ENCODE measurements at regions not wholly inside any gene's neighbourhood (a gene's known extent, or its start where the extent isn't known, plus 50 kb on each side); places are given as distances from the start of the nearest gene placed in this dataset.

DNA sequence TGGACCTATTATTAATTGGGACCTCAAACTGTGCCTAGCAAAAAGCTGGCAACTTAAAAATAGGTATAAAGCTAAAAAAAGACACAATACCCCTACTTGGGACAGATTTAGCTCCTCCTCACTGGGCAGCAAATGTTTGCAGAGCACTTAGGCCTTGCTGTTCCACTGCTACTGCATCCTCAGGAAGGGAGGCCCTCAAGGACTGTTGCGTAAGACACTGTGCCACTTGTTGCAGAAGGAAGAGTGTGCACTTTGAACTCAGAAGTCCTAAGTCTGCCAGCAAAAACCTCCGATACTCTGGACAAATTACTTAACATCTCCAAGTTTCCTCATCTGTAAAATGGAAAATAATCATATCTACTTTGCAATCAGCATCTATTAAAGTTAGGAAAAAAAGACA, 322.9 kb downstream of the BARHL2 start:
- H3K9me3 ChIP-seq (ENCODE audit: control insufficient read depth, low read length), result no peaks in the 10 kb centered on the region
- DNase-seq, result no peak
- intact Hi-C loops (cut with DNase I), result no loop called here

DNA sequence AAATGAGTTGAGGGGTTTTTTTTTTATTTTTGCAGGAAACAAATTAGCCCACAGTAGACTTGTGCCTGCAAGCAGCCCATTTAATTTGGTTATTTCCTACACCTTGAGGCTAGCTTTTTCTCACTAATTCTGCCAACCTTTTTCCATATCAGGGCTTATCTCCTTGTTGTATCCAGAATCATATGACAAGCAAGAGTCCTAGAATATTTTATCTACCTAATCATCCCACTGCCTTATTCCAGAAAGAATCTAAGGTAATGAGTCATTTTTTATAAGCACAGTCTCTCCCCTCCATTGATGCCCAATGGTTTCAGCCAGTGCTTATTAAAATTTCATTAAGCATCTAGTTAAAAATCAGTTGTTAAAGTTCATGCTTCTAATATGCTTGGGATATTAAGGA, 324.1 kb downstream of the BARHL2 start:
- no peak overlapping the region for H3K27ac ChIP-seq (ENCODE audit: low read depth in 1 of 2, low read length in 2 of 2)
- ATAC-seq (ENCODE audit: low FRiP score) (no peak), DNase-seq (no peak)
- H3K4me3 ChIP-seq (ENCODE audit: low read length in 2 of 2), result no peak overlapping the region
- H3K4me1 ChIP-seq (ENCODE audit: control insufficient read depth in 1 of 2, insufficient read depth in 2 of 2, low read length in 2 of 2), result peaks cover 0 to 6% of the 10 kb centered on the region in 2 donors
- intact Hi-C loops (cut with DNase I), result no loop called here
- H3K9me3 ChIP-seq (ENCODE audit: control insufficient read depth, low read length), result no peaks in the 10 kb centered on the region
- H3K36me3 ChIP-seq (ENCODE audit: control insufficient read depth in 1 of 2, insufficient read depth in 2 of 2, low read length in 1 of 2), result no peaks in the 10 kb centered on the region
- no peaks in the 10 kb centered on the region for H3K27me3 ChIP-seq (ENCODE audit: control insufficient read depth in 1 of 2, insufficient read depth in 2 of 2, low read length in 1 of 2)

More for the DNA sequence above, 322.9 kb downstream of the BARHL2 start:
- no peak for ATAC-seq (ENCODE audit: low FRiP score)
- 94 to 100% methylated on average over 2 of the region's 2 CpGs for WGBS, 2 donors
- Histone ChIP-seq H3K36me3 (ENCODE audit: control insufficient read depth in 1 of 2, insufficient read depth in 2 of 2, low read length in 1 of 2) (no peaks in the 10 kb centered on the region), H3K4me3 (ENCODE audit: low read length in 2 of 2) (no peak overlapping the region), H3K27ac (ENCODE audit: low read depth in 1 of 2, low read length in 2 of 2) (no peak overlapping the region), H3K4me1 (ENCODE audit: control insufficient read depth in 1 of 2, insufficient read depth in 2 of 2, low read length in 2 of 2) (peaks cover 0 to 3% of the 10 kb centered on the region in 2 donors), H3K27me3 (ENCODE audit: control insufficient read depth in 1 of 2, insufficient read depth in 2 of 2, low read length in 1 of 2) (no peaks in the 10 kb centered on the region)

DNA sequence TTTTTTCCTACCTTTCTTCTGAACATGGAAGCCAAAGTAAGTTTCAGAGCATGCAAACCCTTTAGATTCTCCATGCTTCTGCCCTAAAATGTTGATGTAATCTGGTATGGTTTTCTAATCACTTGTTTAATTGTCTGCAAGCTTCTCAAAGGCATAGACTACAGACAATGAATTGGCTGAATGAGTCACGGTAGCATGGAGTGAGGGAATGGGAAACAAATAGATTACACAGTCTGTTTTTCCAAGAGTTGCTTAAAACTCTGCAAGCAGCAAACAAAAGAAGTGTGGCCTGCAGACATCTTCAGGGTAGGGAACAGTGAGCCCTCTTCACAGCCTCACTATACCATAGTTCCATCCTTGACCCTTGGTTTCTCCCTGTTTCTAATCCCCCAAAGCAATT, 326.0 kb downstream of the BARHL2 start:
- Histone ChIP-seq H3K27ac (ENCODE audit: low read depth in 1 of 2, low read length in 2 of 2) (no peak overlapping the region), H3K9me3 (ENCODE audit: control insufficient read depth, low read length) (no peaks in the 10 kb centered on the region), H3K36me3 (ENCODE audit: control insufficient read depth in 1 of 2, insufficient read depth in 2 of 2, low read length in 1 of 2) (no peaks in the 10 kb centered on the region), H3K4me3 (ENCODE audit: low read length in 2 of 2) (no peak overlapping the region), H3K4me1 (ENCODE audit: control insufficient read depth in 1 of 2, insufficient read depth in 2 of 2, low read length in 2 of 2) (peaks cover 0 to 6% of the 10 kb centered on the region in 2 donors), H3K27me3 (ENCODE audit: control insufficient read depth in 1 of 2, insufficient read depth in 2 of 2, low read length in 1 of 2) (no peaks in the 10 kb centered on the region)
- ATAC-seq (ENCODE audit: low FRiP score) (no peak), DNase-seq (no peak)
- 78 to 86% methylated on average over 1 of the region's 1 CpG for WGBS, 2 donors
- intact Hi-C loops (cut with DNase I), result no loop called here

DNA sequence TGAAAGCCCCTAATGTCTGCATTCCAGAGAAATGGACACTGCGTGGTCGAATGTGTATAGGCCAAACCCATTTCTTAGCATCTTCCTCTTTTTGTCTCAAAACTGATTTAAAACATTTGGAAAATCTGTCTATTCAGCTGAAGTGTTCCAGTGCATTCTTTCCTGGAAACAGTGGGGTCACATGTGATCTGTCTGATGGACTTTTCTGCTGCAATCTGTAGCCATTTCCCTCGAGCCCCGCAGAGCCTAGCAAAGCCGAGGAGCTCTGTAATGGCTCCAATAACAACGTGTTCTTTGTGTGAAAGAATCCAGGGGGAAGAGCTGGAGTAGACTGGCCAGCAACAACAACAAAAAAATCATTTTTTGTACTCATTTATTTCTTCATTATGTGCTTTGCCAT, 329.3 kb downstream of the BARHL2 start:
- peaks cover 2 to 4% of the 10 kb centered on the region in 2 donors for H3K4me1 ChIP-seq (ENCODE audit: control insufficient read depth in 1 of 2, insufficient read depth in 2 of 2, low read length in 2 of 2)
- ATAC-seq (ENCODE audit: low FRiP score) (peak; percentile 52), DNase-seq (peak in 1 of 2 donors; percentile 59)
- WGBS, 2 donors, result 25 to 26% methylated on average over 6 of the region's 6 CpGs
- no peaks in the 10 kb centered on the region for H3K9me3 ChIP-seq (ENCODE audit: control insufficient read depth, low read length)
- no peak overlapping the region for H3K4me3 ChIP-seq (ENCODE audit: low read length in 2 of 2)
- H3K36me3 ChIP-seq (ENCODE audit: control insufficient read depth in 1 of 2, insufficient read depth in 2 of 2, low read length in 1 of 2), result no peaks in the 10 kb centered on the region
- H3K27me3 ChIP-seq (ENCODE audit: control insufficient read depth in 1 of 2, insufficient read depth in 2 of 2, low read length in 1 of 2), result no peaks in the 10 kb centered on the region
- peak overlapping the region; percentile 57 to 89 for H3K27ac ChIP-seq (ENCODE audit: low read depth in 1 of 2, low read length in 2 of 2)
- intact Hi-C loops (cut with DNase I), result loop anchor here in 1 of 2 donors (5.0 kb wide), 2 partner anchors 126 to 174 kb away; no protein-coding TSS in a partner anchor

DNA sequence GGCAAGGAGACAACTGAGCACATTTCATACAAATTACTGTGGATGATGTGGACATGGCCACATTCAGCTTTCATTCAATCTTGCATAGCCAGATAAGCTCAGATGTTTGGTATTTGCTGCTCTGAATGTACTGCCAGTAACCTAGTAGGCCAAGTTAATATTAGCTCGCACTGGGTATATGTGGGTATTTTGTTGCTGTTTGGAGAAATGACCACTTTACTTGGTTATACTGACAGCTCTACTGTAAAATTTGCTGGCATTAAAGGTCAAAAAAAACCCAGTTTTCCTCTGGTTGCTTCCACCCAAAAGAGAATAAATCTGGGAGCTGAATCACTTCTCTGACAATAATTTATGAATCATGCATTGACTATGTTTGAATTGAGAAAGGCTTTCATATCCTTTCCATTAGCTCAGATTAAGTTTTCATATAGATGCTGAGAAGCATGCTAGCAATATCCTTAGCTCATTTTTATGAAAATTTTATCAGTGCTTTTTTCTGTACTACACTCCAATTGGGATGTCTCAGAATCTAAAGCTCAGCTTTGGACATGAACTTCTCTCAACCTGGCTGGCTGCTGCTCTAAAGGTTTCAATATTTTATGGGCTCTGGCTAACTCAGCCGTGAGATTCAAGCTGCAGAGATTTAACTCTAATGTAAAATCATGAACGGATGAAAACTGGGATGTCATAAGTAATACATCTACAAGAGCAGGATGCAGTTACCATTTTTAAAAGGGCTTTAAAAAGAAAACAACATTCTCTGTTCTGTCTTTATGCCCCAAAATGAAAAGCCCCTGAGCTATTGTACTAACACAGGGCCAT, 330.0 kb downstream of the BARHL2 start:
- intact Hi-C loops (cut with DNase I), result loop anchor here in 1 of 2 donors (5.0 kb wide), 2 partner anchors 125 to 175 kb away; no protein-coding TSS in a partner anchor
- Histone ChIP-seq H3K27me3 (ENCODE audit: control insufficient read depth in 1 of 2, insufficient read depth in 2 of 2, low read length in 1 of 2) (no peaks in the 10 kb centered on the region), H3K4me3 (ENCODE audit: low read length in 2 of 2) (no peak overlapping the region), H3K36me3 (ENCODE audit: control insufficient read depth in 1 of 2, insufficient read depth in 2 of 2, low read length in 1 of 2) (no peaks in the 10 kb centered on the region), H3K4me1 (ENCODE audit: control insufficient read depth in 1 of 2, insufficient read depth in 2 of 2, low read length in 2 of 2) (peaks cover 2 to 4% of the 10 kb centered on the region in 2 donors), H3K9me3 (ENCODE audit: control insufficient read depth, low read length) (no peaks in the 10 kb centered on the region), H3K27ac (ENCODE audit: low read depth in 1 of 2, low read length in 2 of 2) (peak overlapping the region; percentile 57 to 89)
- ATAC-seq (ENCODE audit: low FRiP score), result peak; percentile 71
- no peak for DNase-seq
- 10 to 16% methylated on average over 3 of the region's 3 CpGs for WGBS, 2 donors

DNA sequence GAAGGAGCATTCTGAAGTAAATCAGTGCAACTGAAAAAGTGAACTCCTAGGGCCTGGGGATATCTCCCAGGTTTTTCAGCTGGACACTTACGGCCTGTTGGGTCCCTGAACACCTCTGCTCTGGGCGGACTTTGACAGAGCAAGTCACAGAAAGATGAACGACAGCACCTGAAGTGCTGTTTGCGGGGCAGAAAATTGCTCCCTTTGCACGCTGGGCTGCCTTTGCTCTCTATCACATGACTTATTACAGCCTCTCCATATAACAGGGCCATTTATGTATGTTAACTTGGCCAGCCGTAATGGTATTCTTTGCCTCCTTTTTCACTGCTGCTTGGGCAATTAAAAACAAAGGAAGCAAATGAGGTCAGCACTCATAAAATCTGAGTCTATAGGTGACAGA, 332.9 kb downstream of the BARHL2 start:
- Histone ChIP-seq H3K36me3 (ENCODE audit: control insufficient read depth in 1 of 2, insufficient read depth in 2 of 2, low read length in 1 of 2) (no peaks in the 10 kb centered on the region), H3K4me3 (ENCODE audit: low read length in 2 of 2) (no peak overlapping the region), H3K9me3 (ENCODE audit: control insufficient read depth, low read length) (no peaks in the 10 kb centered on the region), H3K27me3 (ENCODE audit: control insufficient read depth in 1 of 2, insufficient read depth in 2 of 2, low read length in 1 of 2) (no peaks in the 10 kb centered on the region), H3K4me1 (ENCODE audit: control insufficient read depth in 1 of 2, insufficient read depth in 2 of 2, low read length in 2 of 2) (peaks cover 2 to 4% of the 10 kb centered on the region in 2 donors), H3K27ac (ENCODE audit: low read depth in 1 of 2, low read length in 2 of 2) (no peak overlapping the region)
- no peak for DNase-seq
- 96 to 97% methylated on average over 6 of the region's 6 CpGs for WGBS, 2 donors
- intact Hi-C loops (cut with DNase I), result no loop called here
- no peak for ATAC-seq (ENCODE audit: low FRiP score)

DNA sequence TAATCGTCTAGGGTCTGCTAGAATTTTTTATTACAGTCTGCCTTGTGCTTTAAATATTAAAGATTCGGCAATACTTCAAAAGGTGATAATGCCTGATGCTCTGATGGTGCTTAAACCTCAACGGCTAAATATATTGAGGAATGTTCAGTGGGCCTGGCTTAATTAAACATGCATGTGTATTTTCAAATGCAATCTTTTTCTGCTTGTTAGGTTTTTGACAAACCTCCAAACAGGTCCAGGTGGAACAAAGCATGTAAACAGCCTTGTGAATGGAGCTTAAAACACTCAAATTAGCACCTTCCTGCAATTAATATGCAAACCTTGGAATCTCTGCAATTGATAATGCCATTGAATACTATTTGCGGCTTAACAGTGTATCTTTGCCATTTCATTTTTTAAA, 334.9 kb downstream of the BARHL2 start:
- 90 to 92% methylated on average over 4 of the region's 4 CpGs for WGBS, 2 donors
- no peak for ATAC-seq (ENCODE audit: low FRiP score)
- intact Hi-C loops (cut with DNase I), result no loop called here

DNA sequence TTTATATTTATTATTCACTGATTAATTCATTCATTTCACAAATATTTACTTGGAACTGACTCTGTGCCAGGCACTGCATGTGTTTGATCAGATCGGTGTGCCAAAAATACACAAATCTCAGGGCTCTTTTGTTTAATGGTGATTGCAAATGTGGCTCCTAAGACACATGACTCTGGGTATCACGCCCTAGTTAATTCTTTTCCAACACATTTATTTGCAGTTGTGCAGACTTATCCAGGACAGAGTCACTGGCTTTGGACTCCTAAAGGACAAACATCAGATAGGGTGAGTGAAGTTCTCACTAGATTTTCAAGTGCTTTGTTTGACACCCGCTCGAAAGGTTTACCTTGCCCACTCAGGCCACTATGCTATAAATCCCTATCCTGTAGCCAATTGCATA, 335.5 kb downstream of the BARHL2 start:
- H3K4me3 ChIP-seq (ENCODE audit: low read length in 2 of 2), result no peak overlapping the region
- no peak overlapping the region for H3K27ac ChIP-seq (ENCODE audit: low read depth in 1 of 2, low read length in 2 of 2)
- intact Hi-C loops (cut with DNase I), result no loop called here
- no peaks in the 10 kb centered on the region for H3K27me3 ChIP-seq (ENCODE audit: control insufficient read depth in 1 of 2, insufficient read depth in 2 of 2, low read length in 1 of 2)
- ATAC-seq (ENCODE audit: low FRiP score) (no peak), DNase-seq (no peak)
- peaks cover 0 to 2% of the 10 kb centered on the region in 2 donors for H3K4me1 ChIP-seq (ENCODE audit: control insufficient read depth in 1 of 2, insufficient read depth in 2 of 2, low read length in 2 of 2)
- no peaks in the 10 kb centered on the region for H3K9me3 ChIP-seq (ENCODE audit: control insufficient read depth, low read length)
- WGBS, 2 donors, result 95% methylated on average over 4 of the region's 4 CpGs
- H3K36me3 ChIP-seq (ENCODE audit: control insufficient read depth in 1 of 2, insufficient read depth in 2 of 2, low read length in 1 of 2), result no peaks in the 10 kb centered on the region

More for the DNA sequence above, 334.9 kb downstream of the BARHL2 start:
- no peaks in the 10 kb centered on the region for H3K27me3 ChIP-seq (ENCODE audit: control insufficient read depth in 1 of 2, insufficient read depth in 2 of 2, low read length in 1 of 2)
- no peak overlapping the region for H3K27ac ChIP-seq (ENCODE audit: low read depth in 1 of 2, low read length in 2 of 2)
- H3K4me3 ChIP-seq (ENCODE audit: low read length in 2 of 2), result no peak overlapping the region
- no peak for DNase-seq
- no peaks in the 10 kb centered on the region for H3K9me3 ChIP-seq (ENCODE audit: control insufficient read depth, low read length)
- no peaks in the 10 kb centered on the region for H3K36me3 ChIP-seq (ENCODE audit: control insufficient read depth in 1 of 2, insufficient read depth in 2 of 2, low read length in 1 of 2)
- peaks cover 0 to 2% of the 10 kb centered on the region in 2 donors for H3K4me1 ChIP-seq (ENCODE audit: control insufficient read depth in 1 of 2, insufficient read depth in 2 of 2, low read length in 2 of 2)

DNA sequence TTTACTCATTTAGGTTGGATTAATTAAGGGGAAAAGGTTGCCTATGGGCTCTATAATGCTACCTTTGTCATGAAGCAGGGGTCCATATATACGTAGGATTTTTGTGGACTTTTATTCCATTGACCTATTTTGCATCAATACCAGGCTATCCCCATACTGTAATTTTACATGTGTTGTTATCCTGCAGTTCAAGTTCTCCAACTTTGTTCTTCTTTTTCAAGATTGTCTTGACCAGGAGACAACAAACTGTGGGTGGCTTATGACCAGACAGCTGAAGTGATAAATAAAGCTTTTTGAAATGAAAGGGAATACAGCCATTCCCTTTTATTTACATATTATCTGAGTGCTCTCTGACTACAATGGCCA, 345.7 kb downstream of the BARHL2 start:
- H3K27me3 ChIP-seq (ENCODE audit: control insufficient read depth in 1 of 2, insufficient read depth in 2 of 2, low read length in 1 of 2), result no peaks in the 10 kb centered on the region
- no peaks in the 10 kb centered on the region for H3K36me3 ChIP-seq (ENCODE audit: control insufficient read depth in 1 of 2, insufficient read depth in 2 of 2, low read length in 1 of 2)
- ATAC-seq (ENCODE audit: low FRiP score), result no peak
- intact Hi-C loops (cut with DNase I), result no loop called here
- no peak for DNase-seq
- 92 to 93% methylated on average over 1 of the region's 1 CpG for WGBS, 2 donors
- H3K9me3 ChIP-seq (ENCODE audit: control insufficient read depth, low read length), result no peaks in the 10 kb centered on the region
- peaks cover 0 to 8% of the 10 kb centered on the region in 2 donors for H3K4me1 ChIP-seq (ENCODE audit: control insufficient read depth in 1 of 2, insufficient read depth in 2 of 2, low read length in 2 of 2)
- H3K4me3 ChIP-seq (ENCODE audit: low read length in 2 of 2), result no peak overlapping the region
- H3K27ac ChIP-seq (ENCODE audit: low read depth in 1 of 2, low read length in 2 of 2), result no peak overlapping the region

All from aorta (tissue), 5 donors.